ENCODE measurements at regions not wholly inside any gene's neighbourhood (a gene's known extent, or its start where the extent isn't known, plus 50 kb on each side); places are given as distances from the start of the nearest gene placed in this dataset.
"Not testable (repeated sequence)": the region's sequence is repeated elsewhere in the genome, so short reads cannot be mapped to it uniquely, and the experiment has no call there.

DNA sequence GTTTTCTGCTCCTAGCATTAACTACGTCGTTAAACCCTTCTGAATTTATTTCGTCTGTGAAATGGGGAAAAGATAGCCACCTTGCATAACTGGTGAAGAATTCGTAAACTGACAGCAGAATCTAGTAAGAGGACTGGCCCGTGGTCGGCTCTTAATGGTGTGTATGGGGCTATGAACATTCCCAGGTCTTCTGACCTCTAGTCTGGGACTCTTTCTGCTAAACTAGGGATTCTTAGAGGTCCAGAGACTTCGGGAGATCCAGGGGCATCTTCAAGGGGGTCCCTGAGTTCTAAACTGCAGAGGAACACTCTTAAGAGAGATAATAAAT, 231.1 kb upstream of the SERP2 start:
- Mint-ChIP-seq H3K36me3 (no peaks in the 10 kb centered on the region), H3K9me3 (no peaks in the 10 kb centered on the region), H3K4me3 (peak overlapping the region; percentile 86), H3K27me3 (no peaks in the 10 kb centered on the region), H3K27ac (peak overlapping the region; percentile 80), H3K4me1 (peaks cover 15% of the 10 kb centered on the region)
- DNase-seq: no peak

DNA sequence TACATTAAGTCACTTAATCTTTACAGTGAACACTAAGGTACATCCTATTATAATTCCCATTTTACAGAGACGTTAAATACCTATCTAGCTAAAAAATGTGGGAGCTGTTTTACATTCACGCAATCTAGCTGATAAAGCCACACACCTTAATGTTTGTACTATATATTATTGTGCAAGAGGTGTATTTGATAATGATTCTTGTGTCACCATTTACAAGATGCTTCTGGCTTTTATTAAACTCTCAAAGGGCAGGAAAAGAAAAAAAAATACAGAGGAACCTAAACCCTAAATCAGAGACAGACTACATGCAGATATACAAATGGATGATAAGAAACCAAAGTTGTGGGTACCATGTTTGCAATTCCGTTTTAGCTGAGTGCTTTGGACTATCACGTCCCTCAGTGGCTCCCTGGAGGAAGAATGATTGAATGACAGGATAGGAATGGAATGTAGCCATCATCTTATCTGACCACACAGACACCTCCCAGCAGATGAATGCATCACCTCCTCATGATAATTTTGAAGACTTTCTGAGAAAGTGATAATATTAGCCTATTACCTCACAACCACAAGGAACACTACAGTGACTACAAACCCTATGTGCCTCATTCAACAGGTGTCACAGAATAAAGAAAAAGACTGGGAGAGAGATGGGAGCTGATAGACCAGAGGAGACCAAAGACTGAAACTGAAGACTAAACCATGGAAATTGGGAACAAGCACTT, 230.5 kb upstream of the SERP2 start:
- H3K4me3 Mint-ChIP-seq: no peak overlapping the region
- no peaks in the 10 kb centered on the region for H3K27me3 Mint-ChIP-seq
- H3K36me3 Mint-ChIP-seq: no peaks in the 10 kb centered on the region
- peaks cover 15% of the 10 kb centered on the region for H3K4me1 Mint-ChIP-seq
- no peak for DNase-seq
- no peak overlapping the region for H3K27ac Mint-ChIP-seq
- no peaks in the 10 kb centered on the region for H3K9me3 Mint-ChIP-seq

DNA sequence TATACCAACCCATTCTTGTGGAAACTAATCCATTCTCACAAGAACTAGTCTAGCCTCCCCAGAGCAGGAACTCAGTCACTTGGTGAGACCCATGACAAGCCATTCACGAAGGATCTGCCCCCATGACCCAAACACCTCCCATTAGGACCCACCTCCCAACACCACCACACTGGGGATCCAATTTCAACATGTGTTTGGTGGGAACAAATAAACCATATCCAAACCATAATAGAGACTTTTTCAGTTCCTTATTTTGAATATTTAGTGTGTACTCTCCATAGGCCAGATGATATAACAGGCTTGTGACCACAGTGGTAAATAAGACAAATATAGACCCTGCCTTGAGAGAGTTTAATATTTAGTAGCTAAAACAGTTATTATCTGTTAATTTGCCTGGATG, 227.5 kb upstream of the SERP2 start:
- Mint-ChIP-seq H3K4me1 (peaks cover 11% of the 10 kb centered on the region), H3K27ac (no peak overlapping the region), H3K27me3 (no peaks in the 10 kb centered on the region), H3K4me3 (no peak overlapping the region), H3K36me3 (no peaks in the 10 kb centered on the region), H3K9me3 (no peaks in the 10 kb centered on the region)
- no peak for DNase-seq

DNA sequence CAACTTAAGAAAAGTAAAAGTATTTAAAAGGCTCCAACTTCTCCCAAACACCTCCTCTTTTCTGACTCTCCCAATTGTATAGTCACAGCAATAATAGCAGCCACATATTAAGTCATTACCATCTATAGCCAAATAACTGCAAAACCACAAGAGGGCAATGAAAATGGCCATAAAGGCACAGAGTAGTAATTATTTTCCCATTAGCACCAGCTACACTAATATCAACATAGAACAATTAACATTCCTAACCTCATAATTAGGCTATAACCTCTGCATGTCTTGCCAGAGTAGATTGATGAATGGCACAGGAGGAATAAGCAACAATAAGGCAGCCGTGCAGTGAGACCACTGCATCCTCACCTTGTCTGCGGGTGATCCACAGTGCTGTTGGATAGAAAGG, 226.4 kb upstream of the SERP2 start:
- Mint-ChIP-seq H3K4me3 (no peak overlapping the region), H3K27me3 (no peaks in the 10 kb centered on the region), H3K27ac (no peak overlapping the region), H3K9me3 (no peaks in the 10 kb centered on the region), H3K36me3 (no peaks in the 10 kb centered on the region), H3K4me1 (peaks cover 10% of the 10 kb centered on the region)
- no peak for DNase-seq

DNA sequence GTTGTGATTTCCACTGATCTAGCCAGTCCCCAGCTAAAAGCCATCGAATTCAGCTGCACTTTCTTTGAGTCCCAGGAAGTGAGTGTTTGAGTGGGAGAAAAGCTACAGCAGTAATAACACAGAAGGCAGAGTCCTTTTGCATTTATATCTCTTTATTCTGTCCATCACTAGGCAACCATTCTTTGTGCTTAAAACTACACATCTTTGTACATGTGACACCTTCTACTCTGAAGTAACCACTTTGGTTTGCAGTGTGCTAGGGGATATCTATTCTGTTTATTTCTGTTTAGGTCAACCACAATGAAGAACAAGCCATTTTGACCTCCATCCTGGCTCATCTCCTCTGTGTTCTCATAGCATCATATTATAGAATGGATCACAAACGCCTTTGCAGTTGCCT, 226.0 kb upstream of the SERP2 start:
- H3K36me3 Mint-ChIP-seq: no peaks in the 10 kb centered on the region
- H3K9me3 Mint-ChIP-seq: no peaks in the 10 kb centered on the region
- no peak overlapping the region for H3K4me3 Mint-ChIP-seq
- peaks cover 6% of the 10 kb centered on the region for H3K4me1 Mint-ChIP-seq
- H3K27ac Mint-ChIP-seq: no peak overlapping the region
- DNase-seq: no peak
- H3K27me3 Mint-ChIP-seq: no peaks in the 10 kb centered on the region

DNA sequence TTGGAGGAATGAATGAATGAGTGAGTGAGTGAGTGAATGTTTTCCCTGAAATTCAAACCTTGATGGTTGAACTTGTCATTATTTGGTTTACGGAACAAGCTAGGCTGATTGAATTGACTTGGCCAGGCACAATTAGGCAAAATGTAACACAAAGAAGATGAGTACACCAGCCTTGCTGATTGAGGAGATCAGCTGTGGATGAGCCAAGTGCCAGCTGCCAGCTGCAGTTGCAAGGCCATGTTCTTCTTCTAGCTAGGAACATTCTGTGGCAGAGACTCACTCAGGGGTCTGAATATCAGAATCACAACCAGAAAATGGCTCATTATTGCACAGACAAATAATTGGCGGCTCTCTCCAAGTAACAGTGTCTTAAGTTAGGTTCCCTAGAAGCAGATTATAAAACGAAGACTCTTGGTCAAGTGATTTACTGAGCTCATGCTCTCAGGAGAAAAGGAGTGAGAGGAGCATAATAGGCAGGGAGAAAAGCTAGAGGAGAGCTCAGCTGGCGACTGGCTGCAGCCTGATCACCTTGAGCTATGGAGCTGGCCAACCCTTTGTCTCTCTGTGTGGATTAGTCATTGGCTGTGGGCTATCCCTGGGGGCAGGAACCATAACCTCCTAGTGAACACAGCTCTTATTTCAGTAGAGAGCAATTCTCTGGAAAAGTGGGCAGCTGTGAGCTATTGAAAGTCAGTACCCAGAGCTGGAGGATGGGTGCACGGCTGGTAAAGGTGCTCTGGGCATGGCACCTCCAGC, 225.3 kb upstream of the SERP2 start:
- no peak overlapping the region for H3K4me3 Mint-ChIP-seq
- no peak overlapping the region for H3K27ac Mint-ChIP-seq
- H3K9me3 Mint-ChIP-seq: no peaks in the 10 kb centered on the region
- DNase-seq: no peak
- no peaks in the 10 kb centered on the region for H3K36me3 Mint-ChIP-seq
- H3K4me1 Mint-ChIP-seq: peaks cover 2% of the 10 kb centered on the region
- no peaks in the 10 kb centered on the region for H3K27me3 Mint-ChIP-seq

DNA sequence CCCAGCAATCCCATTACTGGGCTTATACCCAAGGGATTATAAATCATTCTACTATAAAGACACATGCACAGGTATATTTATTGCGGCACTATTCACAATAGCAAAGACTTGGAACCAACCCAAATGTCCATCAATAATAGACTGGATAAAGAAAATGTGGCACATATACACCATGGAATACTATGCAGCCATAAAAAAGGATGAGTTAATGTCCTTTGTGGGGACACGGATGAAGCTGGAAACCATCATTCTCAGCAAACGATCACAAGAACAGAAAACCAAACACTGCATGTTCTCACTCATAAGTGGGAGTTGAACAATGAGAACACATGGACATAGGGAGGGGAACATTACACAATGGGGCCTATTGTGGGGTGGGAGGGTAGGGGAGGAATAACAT, 224.4 kb upstream of the SERP2 start:
- not testable (repeated sequence) for H3K27me3 Mint-ChIP-seq, H3K9me3 Mint-ChIP-seq, H3K27ac Mint-ChIP-seq, H3K36me3 Mint-ChIP-seq, H3K4me3 Mint-ChIP-seq, DNase-seq, H3K4me1 Mint-ChIP-seq

DNA sequence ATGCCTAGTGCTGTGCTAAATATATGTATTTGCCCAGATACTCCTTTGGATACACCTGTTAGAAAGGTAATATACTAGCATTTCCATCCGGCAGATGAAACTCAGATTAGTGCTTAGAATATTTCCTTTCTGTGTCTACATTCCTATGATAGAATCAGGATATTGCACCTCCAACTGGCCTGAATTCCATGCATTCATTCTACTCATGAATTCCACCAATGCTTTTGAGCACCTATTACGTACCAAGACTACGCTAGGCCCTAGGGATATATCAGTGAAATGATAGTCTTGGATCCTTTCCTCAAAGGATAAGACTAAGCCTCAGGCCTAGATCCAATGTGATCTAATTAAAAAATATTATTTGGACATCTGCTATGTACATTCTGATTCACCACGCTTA, 223.8 kb upstream of the SERP2 start:
- no peak for DNase-seq
- Mint-ChIP-seq H3K4me3 (no peak overlapping the region), H3K27me3 (no peaks in the 10 kb centered on the region), H3K36me3 (no peaks in the 10 kb centered on the region), H3K9me3 (no peaks in the 10 kb centered on the region), H3K27ac (no peak overlapping the region), H3K4me1 (no peaks in the 10 kb centered on the region)

DNA sequence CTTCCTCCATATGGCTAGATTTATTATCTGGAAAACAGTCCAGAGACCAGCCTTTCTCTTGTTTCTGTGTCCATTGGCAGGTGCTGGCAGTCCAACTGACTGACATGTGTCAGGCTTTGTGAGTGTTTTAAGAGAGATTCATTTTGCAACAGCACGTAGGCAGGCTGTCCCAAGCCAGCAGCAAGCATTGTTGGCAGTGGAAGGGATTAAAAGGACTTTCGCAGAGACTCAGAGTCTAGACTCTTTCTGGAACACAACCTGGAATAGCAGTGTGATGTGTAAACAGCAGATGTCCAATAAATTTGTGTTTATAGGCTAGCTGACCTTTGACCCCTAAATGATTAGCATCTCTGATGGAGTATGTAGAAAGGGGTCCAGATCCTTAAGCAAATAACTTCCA, 222.2 kb upstream of the SERP2 start:
- Mint-ChIP-seq H3K27me3 (no peaks in the 10 kb centered on the region), H3K4me1 (no peaks in the 10 kb centered on the region), H3K27ac (no peak overlapping the region), H3K9me3 (no peaks in the 10 kb centered on the region), H3K36me3 (no peaks in the 10 kb centered on the region), H3K4me3 (no peak overlapping the region)
- no peak for DNase-seq

DNA sequence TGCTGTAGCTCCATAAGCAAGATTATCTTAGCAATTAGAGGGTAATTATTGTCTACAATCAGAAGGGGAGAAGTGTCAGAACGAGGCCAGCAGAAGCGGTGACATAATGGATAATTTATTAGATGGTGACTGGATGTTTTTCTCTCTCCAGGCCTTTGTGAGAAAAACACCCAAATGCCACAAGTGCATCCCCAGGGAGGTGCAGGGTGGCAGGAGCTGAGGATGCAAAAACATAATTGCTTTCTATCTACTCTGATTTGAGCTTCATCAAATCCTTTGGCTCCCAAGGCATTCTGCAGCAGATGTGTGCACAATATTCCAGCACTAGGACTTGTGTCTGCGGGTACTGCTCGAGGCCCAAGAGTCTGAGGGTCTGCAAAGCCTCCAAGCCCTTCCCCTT, 220.1 kb upstream of the SERP2 start:
- Mint-ChIP-seq H3K36me3 (no peaks in the 10 kb centered on the region), H3K4me3 (no peak overlapping the region), H3K4me1 (no peaks in the 10 kb centered on the region), H3K27me3 (no peaks in the 10 kb centered on the region), H3K9me3 (no peaks in the 10 kb centered on the region), H3K27ac (no peak overlapping the region)
- DNase-seq: no peak

DNA sequence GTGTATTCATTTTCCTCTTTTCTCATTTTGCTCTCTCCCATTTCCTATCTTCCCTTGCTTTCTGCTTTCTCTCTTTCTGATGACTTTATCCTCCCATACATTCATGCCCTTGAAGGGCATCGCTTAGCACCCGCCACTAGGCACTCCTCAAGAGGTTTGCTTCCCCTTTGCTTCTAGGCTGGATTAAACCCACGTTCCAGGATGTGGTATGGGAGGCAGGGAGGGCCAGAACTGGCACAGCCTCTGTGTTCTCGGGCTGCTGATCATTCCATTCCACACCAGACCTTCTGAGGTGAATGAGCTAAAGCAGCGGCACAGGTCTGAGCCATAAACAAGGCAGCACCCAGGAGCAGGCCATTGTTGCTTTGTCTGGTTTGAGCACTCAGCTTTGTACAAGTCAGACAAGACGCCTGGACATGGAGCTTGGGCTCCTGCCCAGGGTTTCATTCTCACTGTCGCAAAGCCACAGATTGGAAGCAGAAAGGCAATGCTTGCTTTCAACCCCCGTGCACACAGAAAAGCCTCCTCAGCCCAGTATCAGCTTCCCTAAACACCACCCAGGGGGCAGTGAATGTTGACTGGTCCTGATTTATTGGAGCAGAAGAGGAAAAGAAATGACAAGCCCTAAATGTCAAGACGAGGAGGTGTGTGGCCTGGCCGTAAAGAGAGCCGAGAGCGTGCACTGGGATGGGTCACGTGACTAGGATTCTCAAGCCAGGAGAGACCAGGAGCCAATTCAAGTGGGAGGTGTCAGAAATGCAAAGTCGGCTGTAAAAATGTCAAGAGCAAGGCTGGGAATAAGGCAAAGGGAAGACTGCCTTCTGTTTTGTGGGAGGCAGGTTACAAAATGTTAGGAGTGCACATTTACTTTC, 218.0 kb upstream of the SERP2 start:
- Mint-ChIP-seq H3K36me3 (no peaks in the 10 kb centered on the region), H3K27ac (no peak overlapping the region), H3K9me3 (no peaks in the 10 kb centered on the region), H3K4me3 (no peak overlapping the region), H3K4me1 (no peaks in the 10 kb centered on the region), H3K27me3 (no peaks in the 10 kb centered on the region)
- no peak for DNase-seq

DNA sequence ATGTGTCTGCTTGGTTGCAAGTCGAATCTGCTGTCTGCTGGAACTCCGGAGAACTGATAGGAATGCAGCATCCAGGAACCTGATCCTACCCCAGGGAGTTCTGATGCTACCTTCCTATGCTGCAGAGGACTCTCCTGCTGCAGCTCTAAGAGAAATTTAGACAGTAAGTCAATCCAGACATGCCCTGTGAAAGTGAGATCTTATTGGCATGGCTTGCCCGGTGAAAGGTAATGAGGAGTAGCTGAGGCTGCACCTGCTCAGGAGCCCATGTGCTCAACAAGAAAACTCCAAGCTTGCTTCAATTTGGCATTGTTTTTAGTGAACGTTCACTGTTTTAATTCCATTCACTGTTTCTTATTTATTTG, 217.3 kb upstream of the SERP2 start:
- Mint-ChIP-seq H3K9me3 (no peaks in the 10 kb centered on the region), H3K27ac (no peak overlapping the region), H3K4me3 (no peak overlapping the region), H3K27me3 (no peaks in the 10 kb centered on the region), H3K36me3 (no peaks in the 10 kb centered on the region), H3K4me1 (no peaks in the 10 kb centered on the region)
- no peak for DNase-seq

DNA sequence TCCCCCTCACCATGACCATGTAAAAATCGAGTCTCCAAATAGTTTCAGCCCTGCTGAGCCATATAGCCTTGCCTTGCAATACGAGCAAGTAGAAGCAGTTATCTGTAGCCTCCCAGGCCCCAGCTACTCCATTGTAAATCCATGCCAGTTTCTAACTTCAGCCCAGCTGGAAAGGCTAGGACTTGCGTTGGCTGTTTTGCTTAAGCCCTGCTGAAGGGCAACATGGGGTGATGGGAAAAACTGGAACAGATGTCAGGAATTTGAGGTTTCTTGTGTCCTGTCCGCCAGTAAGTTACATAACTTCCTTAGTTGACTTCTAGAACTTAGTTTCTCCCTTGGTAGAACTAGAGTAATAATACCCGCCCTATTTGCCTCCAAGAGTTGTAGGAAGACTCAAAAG, 216.0 kb upstream of the SERP2 start:
- Mint-ChIP-seq H3K4me3 (no peak overlapping the region), H3K4me1 (no peaks in the 10 kb centered on the region), H3K36me3 (no peaks in the 10 kb centered on the region), H3K27me3 (no peaks in the 10 kb centered on the region), H3K9me3 (no peaks in the 10 kb centered on the region), H3K27ac (no peak overlapping the region)
- no peak for DNase-seq

DNA sequence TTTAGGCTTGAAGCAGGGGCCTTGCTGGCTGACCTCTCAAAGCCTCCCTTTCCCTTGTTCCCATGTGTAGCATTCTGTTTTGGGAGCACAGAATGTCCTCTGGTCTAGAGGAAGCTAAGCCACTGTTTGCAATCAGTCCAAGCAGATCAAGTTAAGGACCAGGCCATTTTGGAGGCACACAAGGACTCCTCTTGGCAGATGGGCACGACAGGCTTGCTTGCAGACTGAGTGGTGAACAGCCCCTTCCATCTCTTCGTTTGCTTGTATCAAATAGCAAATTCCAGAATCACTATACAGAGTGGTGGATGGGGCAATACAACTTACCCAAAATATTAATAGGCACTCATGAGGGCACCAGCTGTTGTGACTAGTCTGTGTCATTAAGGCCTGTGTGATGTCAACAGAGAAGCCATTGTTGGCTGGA, 215.5 kb upstream of the SERP2 start:
- Mint-ChIP-seq H3K4me1 (no peaks in the 10 kb centered on the region), H3K9me3 (no peaks in the 10 kb centered on the region), H3K27ac (no peak overlapping the region), H3K27me3 (no peaks in the 10 kb centered on the region), H3K4me3 (no peak overlapping the region), H3K36me3 (no peaks in the 10 kb centered on the region)
- no peak for DNase-seq

DNA sequence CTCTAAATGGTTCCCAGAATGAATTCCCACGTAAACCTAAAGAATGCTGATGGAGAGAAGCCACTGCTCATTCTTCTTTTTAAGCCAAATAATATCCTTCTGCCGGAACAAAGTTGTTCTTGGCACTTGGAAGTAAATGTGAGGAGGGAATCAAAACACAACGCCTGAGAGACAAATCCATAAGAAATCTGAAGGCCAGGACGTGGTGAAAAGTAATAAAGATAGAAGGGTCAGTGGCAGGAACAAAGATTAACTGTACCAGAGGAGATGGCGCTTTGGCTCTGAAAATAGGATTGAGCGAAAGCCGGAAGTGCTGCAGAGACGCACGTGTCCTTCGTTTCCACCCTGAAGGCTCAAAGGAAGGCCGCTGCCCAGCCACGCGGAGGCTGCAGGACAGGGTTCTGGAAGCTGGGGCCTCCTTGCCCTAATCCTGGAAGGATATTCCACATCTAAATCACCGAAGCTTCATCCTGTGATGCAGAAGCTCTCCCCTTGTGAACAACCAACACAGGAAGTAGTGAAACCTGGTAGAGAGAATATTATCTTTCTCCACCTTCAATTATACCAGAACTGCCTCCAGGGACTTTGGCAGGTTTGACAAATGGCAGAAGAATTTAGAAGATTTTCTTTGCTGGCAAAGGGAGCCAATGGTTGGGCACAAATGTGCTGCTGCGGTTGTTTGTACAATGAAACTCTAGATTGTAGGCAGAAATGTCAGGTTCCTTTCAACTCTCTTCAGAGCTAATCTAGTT, 214.6 kb upstream of the SERP2 start:
- H3K4me3 Mint-ChIP-seq: no peak overlapping the region
- H3K27ac Mint-ChIP-seq: no peak overlapping the region
- no peak for DNase-seq
- H3K9me3 Mint-ChIP-seq: no peaks in the 10 kb centered on the region
- H3K36me3 Mint-ChIP-seq: no peaks in the 10 kb centered on the region
- no peaks in the 10 kb centered on the region for H3K27me3 Mint-ChIP-seq
- H3K4me1 Mint-ChIP-seq: no peaks in the 10 kb centered on the region

All from activated naive CD8-positive, alpha-beta T cell treated with anti-CD3 and anti-CD28 coated beads for 36 hours (primary cell).